Mammary epithelial cell (primary cell): ENCODE measurements at regions not wholly inside any gene's neighbourhood (a gene's known extent, or its start where the extent isn't known, plus 50 kb on each side); places are given as distances from the start of the nearest gene placed in this dataset.

Experiments used
- EZH2 ChIP-seq: IDR thresholded peaks from 2 replicates; pipeline ENCODE4 v1.6.1; 2012; ENCODE audit warnings: low read length, inconsistent platforms, borderline replicate concordance
- TF ChIP-seq, protein P1 (sequence below), 2 donors: IDR thresholded peaks in 1 of 2; conservative IDR thresholded peaks in 1 of 2; 2 replicates each; pipeline ENCODE4 v1.5.1; 2011 to 2012; ENCODE audit warnings: inconsistent platforms in 2 of 2, low read length in 2 of 2, mild to moderate bottlenecking in 2 of 2, control low read depth in 1 of 2, low read depth in 1 of 2; ENCODE audit not compliant: insufficient read depth in 1 of 2; ENCODE audit errors: extremely low read depth in 1 of 2

DNA sequence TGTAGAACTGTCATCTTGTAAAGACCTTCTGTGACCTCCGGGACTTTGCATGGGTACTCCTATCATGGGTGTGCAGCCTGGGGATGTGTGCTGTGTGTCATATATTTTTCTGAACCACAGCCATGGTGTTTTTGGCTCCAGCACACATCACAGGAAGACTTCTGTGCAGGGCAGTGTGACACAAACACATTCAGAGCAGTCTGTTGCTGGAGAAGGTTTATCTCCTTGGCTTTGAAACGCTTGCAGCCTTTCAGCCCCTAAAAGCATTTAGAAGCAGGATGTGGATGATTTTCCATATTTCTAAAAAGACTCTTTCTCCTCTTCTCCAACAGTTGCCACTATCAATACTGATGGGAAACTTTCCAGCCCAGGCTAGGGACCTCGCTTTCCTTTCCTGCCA lies 221.6 kb upstream of the FOXA2 start:
- TF ChIP-seq, protein P1, sequence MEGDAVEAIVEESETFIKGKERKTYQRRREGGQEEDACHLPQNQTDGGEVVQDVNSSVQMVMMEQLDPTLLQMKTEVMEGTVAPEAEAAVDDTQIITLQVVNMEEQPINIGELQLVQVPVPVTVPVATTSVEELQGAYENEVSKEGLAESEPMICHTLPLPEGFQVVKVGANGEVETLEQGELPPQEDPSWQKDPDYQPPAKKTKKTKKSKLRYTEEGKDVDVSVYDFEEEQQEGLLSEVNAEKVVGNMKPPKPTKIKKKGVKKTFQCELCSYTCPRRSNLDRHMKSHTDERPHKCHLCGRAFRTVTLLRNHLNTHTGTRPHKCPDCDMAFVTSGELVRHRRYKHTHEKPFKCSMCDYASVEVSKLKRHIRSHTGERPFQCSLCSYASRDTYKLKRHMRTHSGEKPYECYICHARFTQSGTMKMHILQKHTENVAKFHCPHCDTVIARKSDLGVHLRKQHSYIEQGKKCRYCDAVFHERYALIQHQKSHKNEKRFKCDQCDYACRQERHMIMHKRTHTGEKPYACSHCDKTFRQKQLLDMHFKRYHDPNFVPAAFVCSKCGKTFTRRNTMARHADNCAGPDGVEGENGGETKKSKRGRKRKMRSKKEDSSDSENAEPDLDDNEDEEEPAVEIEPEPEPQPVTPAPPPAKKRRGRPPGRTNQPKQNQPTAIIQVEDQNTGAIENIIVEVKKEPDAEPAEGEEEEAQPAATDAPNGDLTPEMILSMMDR (conservative IDR thresholded peaks at IDR 0.05 in 1 of 2, IDR thresholded peaks at IDR 0.05 in 1 of 2; ENCODE audit: extremely low read depth in 1 of 2, insufficient read depth in 1 of 2, low read depth in 1 of 2, low read length in 2 of 2), result no peak
- TF ChIP-seq EZH2, result no peak
